IMR-90 (cell line): ENCODE measurements at regions not wholly inside any gene's neighbourhood (a gene's known extent, or its start where the extent isn't known, plus 50 kb on each side); places are given as distances from the start of the nearest gene placed in this dataset.

Experiments used
- ATAC-seq: fragments of 200-7000 bp; cut with Tn5 transposase; 2 replicates; pipeline ENCODE4 v1.9.1; 2020; ENCODE audit warnings: low read depth, mild to moderate bottlenecking, moderate library complexity
- BruUV-seq: library from RNA; stranded (reverse); fragments of 400-500 nt; replicated peaks from 2 replicates; lab custom pipeline; 2021; lab: Mats Ljungman, UMichigan
- CTCF ChIA-PET: fragments of 300-600 bp; formaldehyde crosslinking; extraction: SDS; loops from one replicate; lab custom pipeline; 2021; ENCODE audit warnings: antibody characterized with exemption; lab: Yijun Ruan, JAX
- POLR2A ChIA-PET: fragments of 300-600 bp; sonication (Branson Sonifier 250); formaldehyde crosslinking; loops from one replicate; lab custom pipeline; 2022; ENCODE audit warnings: antibody characterized with exemption; ENCODE audit not compliant: unreplicated experiment; lab: Charles Lee
- DNase-seq: peaks from one replicate; pipeline ENCODE4 v3.0.0; 2013
- H2AFZ ChIP-seq: replicated peaks from 2 replicates; pipeline ENCODE3; 2013; ENCODE audit warnings: low read length, mild to moderate bottlenecking; ENCODE audit not compliant: poor library complexity
- H2AK5ac ChIP-seq: 2 replicates; pipeline ENCODE4 v1.6.1; 2013; ENCODE audit warnings: low read depth, low read length, inconsistent platforms
- H2AK9ac ChIP-seq: replicated peaks from 2 replicates; pipeline ENCODE3; 2013; ENCODE audit warnings: mild to moderate bottlenecking, low read depth, low read length, moderate library complexity; ENCODE audit not compliant: poor library complexity
- H2BK120ac ChIP-seq: 2 replicates; pipeline ENCODE4 v1.6.1; 2013; ENCODE audit warnings: low read depth, low read length, inconsistent platforms
- H2BK15ac ChIP-seq: 3 replicates; pipeline ENCODE4 v1.6.1; 2013; ENCODE audit warnings: low read depth, low read length, inconsistent platforms
- H2BK20ac ChIP-seq: 2 replicates; pipeline ENCODE4 v1.6.1; 2013; ENCODE audit warnings: low read depth, mild to moderate bottlenecking, inconsistent platforms, low read length, moderate library complexity
- H2BK5ac ChIP-seq: 2 replicates; pipeline ENCODE4 v1.6.1; 2013; ENCODE audit warnings: mild to moderate bottlenecking, low read depth, low read length, inconsistent platforms; ENCODE audit not compliant: poor library complexity, severe bottlenecking
- H3K14ac ChIP-seq: replicated peaks from 2 replicates; pipeline ENCODE4 v1.6.1; 2013; ENCODE audit warnings: low read depth, low read length, inconsistent platforms
- H3K18ac ChIP-seq: 2 replicates; pipeline ENCODE4 v1.6.1; 2013; ENCODE audit warnings: low read depth, low read length, control low read depth
- H3K23ac ChIP-seq: 2 replicates; pipeline ENCODE4 v1.6.1; 2013; ENCODE audit warnings: low read depth, low read length, inconsistent platforms
- H3K27ac ChIP-seq: 2 replicates; pipeline ENCODE4 v1.5.1; 2013; ENCODE audit warnings: mild to moderate bottlenecking, control low read depth, low read length; ENCODE audit not compliant: insufficient read depth
- H3K27me3 ChIP-seq: 2 replicates; pipeline ENCODE4 v1.6.1; 2013; ENCODE audit warnings: low read length; ENCODE audit not compliant: control insufficient read depth, insufficient read depth
- H3K36me3 ChIP-seq: 2 replicates; pipeline ENCODE4 v1.6.1; 2013; ENCODE audit warnings: low read length, mixed read lengths; ENCODE audit not compliant: control insufficient read depth, insufficient read depth
- H3K4ac ChIP-seq: 2 replicates; pipeline ENCODE4 v1.6.1; 2013; ENCODE audit warnings: low read depth, low read length, inconsistent platforms
- H3K4me1 ChIP-seq: 2 replicates; pipeline ENCODE4 v1.6.1; 2013; ENCODE audit warnings: low read length, mixed read lengths; ENCODE audit not compliant: control insufficient read depth, insufficient read depth
- H3K4me2 ChIP-seq: 2 replicates; pipeline ENCODE4 v1.6.1; 2013; ENCODE audit warnings: low read depth, mild to moderate bottlenecking, control low read depth, low read length, moderate library complexity
- H3K4me3 ChIP-seq: 2 replicates; pipeline ENCODE4 v1.5.1; 2013; ENCODE audit warnings: low read depth, mild to moderate bottlenecking, control low read depth, low read length, moderate library complexity; ENCODE audit not compliant: insufficient read depth
- H3K56ac ChIP-seq: 2 replicates; pipeline ENCODE4 v1.6.1; 2013; ENCODE audit warnings: low read length, inconsistent platforms; ENCODE audit not compliant: insufficient read depth; ENCODE audit errors: extremely low read depth
- H3K79me1 ChIP-seq, 2 experiments: 2 replicates each; pipeline ENCODE4 v1.6.1; 2013; ENCODE audit warnings: low read length in 2 of 2, inconsistent platforms in 1 of 2, low read depth in 1 of 2
- H3K9ac ChIP-seq: 2 replicates; pipeline ENCODE4 v1.6.1; 2013; ENCODE audit warnings: low read depth, low read length, control low read depth
- H3K9me1 ChIP-seq: 2 replicates; pipeline ENCODE4 v1.6.1; 2013; ENCODE audit warnings: low read length, inconsistent platforms; ENCODE audit not compliant: insufficient read depth
- H3K9me3 ChIP-seq: 2 replicates; pipeline ENCODE4 v1.6.1; 2013; ENCODE audit warnings: low read length; ENCODE audit not compliant: control insufficient read depth, insufficient read depth
- H4K20me1 ChIP-seq: 2 replicates; pipeline ENCODE4 v1.6.1; 2013; ENCODE audit warnings: low read length, inconsistent platforms; ENCODE audit not compliant: insufficient read depth
- H4K5ac ChIP-seq: 2 replicates; pipeline ENCODE4 v1.6.1; 2013; ENCODE audit warnings: mild to moderate bottlenecking, low read depth, low read length, control low read depth
- H4K8ac ChIP-seq, 2 experiments: 2 replicates each; pipeline ENCODE4 v1.6.1; 2013; ENCODE audit warnings: low read depth in 2 of 2, low read length in 2 of 2, control low read depth in 1 of 2, inconsistent platforms in 1 of 2
- H4K91ac ChIP-seq: 2 replicates; pipeline ENCODE4 v1.6.1; 2013; ENCODE audit warnings: low read depth, low read length, inconsistent platforms; ENCODE audit not compliant: insufficient read depth
- BHLHE40 ChIP-seq: fragments of 150-350 bp; IDR thresholded peaks from 2 replicates; pipeline ENCODE4 v1.6.1; 2016; ENCODE audit warnings: mild to moderate bottlenecking, low read depth, low read length
- CEBPB ChIP-seq: IDR thresholded peaks from 2 replicates; pipeline ENCODE4 v1.6.1; 2012; ENCODE audit warnings: low read depth, low read length, improper control_type of control experiment
- CHD1 ChIP-seq: IDR thresholded peaks from 2 replicates; pipeline ENCODE4 v1.6.1; 2012; ENCODE audit warnings: low read depth, low read length, improper control_type of control experiment
- CTCF ChIP-seq: conservative IDR thresholded peaks from 2 replicates; pipeline ENCODE4 v1.5.1; 2012; ENCODE audit warnings: mild to moderate bottlenecking, low read depth, low read length, improper control_type of control experiment
- ELK1 ChIP-seq: fragments of 150-350 bp; IDR thresholded peaks from 2 replicates; pipeline ENCODE4 v1.6.1; 2016; ENCODE audit warnings: low read depth, mild to moderate bottlenecking, low read length, moderate library complexity, borderline replicate concordance
- FOS ChIP-seq: fragments of 150-350 bp; IDR thresholded peaks from 2 replicates; pipeline ENCODE4 v1.6.1; 2016; ENCODE audit warnings: low read depth, low read length
- MAFK ChIP-seq: IDR thresholded peaks from 2 replicates; pipeline ENCODE4 v1.6.1; 2012; ENCODE audit warnings: low read depth, low read length, improper control_type of control experiment
- MAZ ChIP-seq: IDR thresholded peaks from 2 replicates; pipeline ENCODE4 v1.6.1; 2012; ENCODE audit warnings: low read depth, mild to moderate bottlenecking, low read length, improper control_type of control experiment, moderate library complexity, borderline replicate concordance
- MXI1 ChIP-seq: IDR thresholded peaks from 2 replicates; pipeline ENCODE4 v1.6.1; 2012; ENCODE audit warnings: low read depth, mild to moderate bottlenecking, low read length, moderate library complexity, borderline replicate concordance
- NFE2L2 ChIP-seq: fragments of 150-350 bp; IDR thresholded peaks from 2 replicates; pipeline ENCODE4 v1.6.1; 2016; ENCODE audit warnings: low read depth, mild to moderate bottlenecking, low read length
- POLR2A ChIP-seq: IDR thresholded peaks from 2 replicates; pipeline ENCODE4 v1.6.1; 2012; ENCODE audit warnings: mild to moderate bottlenecking, low read depth, low read length
- RAD21 ChIP-seq: IDR thresholded peaks from 2 replicates; pipeline ENCODE4 v1.6.1; 2012; ENCODE audit warnings: low read length, improper control_type of control experiment
- RCOR1 ChIP-seq: IDR thresholded peaks from 2 replicates; pipeline ENCODE4 v1.6.1; 2012; ENCODE audit warnings: mild to moderate bottlenecking, low read length, improper control_type of control experiment; ENCODE audit not compliant: insufficient replicate concordance
- RFX5 ChIP-seq: IDR thresholded peaks from 2 replicates; pipeline ENCODE4 v1.8.0; 2012; ENCODE audit warnings: low read depth, mild to moderate bottlenecking, low read length, moderate library complexity
- SMC3 ChIP-seq: fragments of 150-350 bp; IDR thresholded peaks from 2 replicates; pipeline ENCODE4 v1.6.1; 2016; ENCODE audit warnings: low read depth, mild to moderate bottlenecking, antibody characterized with exemption, low read length, moderate library complexity
- USF2 ChIP-seq: fragments of 150-350 bp; IDR thresholded peaks from 2 replicates; pipeline ENCODE4 v1.6.1; 2017; ENCODE audit warnings: mild to moderate bottlenecking, antibody characterized with exemption, low read length, low read depth
- WGBS, 2 experiments: methylation state at CpG; one replicate each; pipeline versions ENCODE4 v1.1.5 to v1.1.7; 2013; ENCODE audit warnings: missing lambda C conversion rate in 2 of 2; ENCODE audit not compliant: insufficient read length in 1 of 2; ENCODE audit errors: extremely low coverage in 2 of 2; 5-methylcytosine and 5-hydroxymethylcytosine counted together
- dilution Hi-C: fragments of 300-500 bp; cut with HindIII; formaldehyde crosslinking; loops from one replicate; pipeline ENCODE4 v1.14.3; 2018; ENCODE audit warnings: low sequenced_read_pairs; ENCODE audit not compliant: unreplicated experiment
- in situ Hi-C: fragments of 300-500 bp; cut with MboI; formaldehyde crosslinking; loops from 3 replicates; pipeline ENCODE4 v1.14.3; 2019; ENCODE audit warnings: low sequenced_read_pairs, inconsistent platforms, mixed read lengths
- intact Hi-C: fragments of 100-400 bp; cut with micrococcal nuclease; formaldehyde crosslinking; loops from 2 replicates; pipeline ENCODE4 v1.10.0; 2022

- H2AFZ ChIP-seq = no peak overlapping the region
- no peak overlapping the region for H3K4me2 ChIP-seq
- 0 out of 3 replicates have a peak overlapping the region, but pooled peaks have one; percentile 30 for H2BK15ac ChIP-seq
- H3K9ac ChIP-seq = no peak overlapping the region
- H3K56ac ChIP-seq = no peak overlapping the region
- H3K14ac ChIP-seq = no peak overlapping the region
- H2AK9ac ChIP-seq = no peak overlapping the region
- 0 out of 2 replicates have a peak, but pooled peaks cover 3% of the 10 kb centered on the region for H3K9me1 ChIP-seq
- H2BK20ac ChIP-seq = no peak overlapping the region
- ChIA-PET CTCF (no interaction called here), POLR2A (no interaction called here)
- H3K36me3 ChIP-seq = no peaks in the 10 kb centered on the region
- no peak overlapping the region for H3K27ac ChIP-seq
- H3K27me3 ChIP-seq = no peaks in the 10 kb centered on the region
- H3K9me3 ChIP-seq = no peaks in the 10 kb centered on the region
- no peak overlapping the region for H2BK5ac ChIP-seq
- no TSS peak for BruUV-seq
- H4K8ac ChIP-seq = no peak overlapping the region
- H3K4me1 ChIP-seq = peaks cover 4% of the 10 kb centered on the region; the same call in 1 of the 2 replicates
- intact Hi-C loops = no loop called here
- WGBS, 2 experiments = no CpG with 5 or more reads among the region's 2 CpGs
- H3K79me1 ChIP-seq = no peaks in the 10 kb centered on the region
- DNase-seq (no peak), ATAC-seq (no peak)
- H4K91ac ChIP-seq = no peak overlapping the region
- in situ Hi-C loops = no loop called here
- TF ChIP-seq CTCF = no peak
- no peak for TF ChIP-seq RCOR1
- TF ChIP-seq RAD21 = no peak
- TF ChIP-seq SMC3 = no peak
- TF ChIP-seq POLR2A = no peak
- no peak for TF ChIP-seq NFE2L2
- no peak for TF ChIP-seq RFX5
- no peak for TF ChIP-seq MAZ
- no peak for TF ChIP-seq ELK1
- no peak for TF ChIP-seq CHD1
- TF ChIP-seq USF2 = no peak
- TF ChIP-seq MAFK = no peak
- no peak for TF ChIP-seq BHLHE40
- TF ChIP-seq CEBPB = no peak
- TF ChIP-seq FOS = no peak
- no peak for TF ChIP-seq MXI1
- H2AK5ac ChIP-seq = no peak overlapping the region
- no peaks in the 10 kb centered on the region for H4K20me1 ChIP-seq
- dilution Hi-C loops = no loop called here
- no peak overlapping the region for H4K5ac ChIP-seq
- no peak overlapping the region for H3K4me3 ChIP-seq
- H3K18ac ChIP-seq = no peak overlapping the region; the same call in 1 of the 2 replicates
- H3K23ac ChIP-seq = no peak overlapping the region
- H2BK120ac ChIP-seq = no peak overlapping the region
- H3K4ac ChIP-seq = no peak overlapping the region
Observed at GRCh38 chr7:81641873-81642272, 128.0 kb downstream of the HGF start.
